MV-4-11 (cell line): ENCODE measurements at regions not wholly inside any gene's neighbourhood (a gene's known extent, or its start where the extent isn't known, plus 50 kb on each side); places are given as distances from the start of the nearest gene placed in this dataset.

Source experiments
- DNase-seq: peaks from one replicate; lab custom pipeline; 2025; lab: John Stamatoyannopoulos, UW

DNA sequence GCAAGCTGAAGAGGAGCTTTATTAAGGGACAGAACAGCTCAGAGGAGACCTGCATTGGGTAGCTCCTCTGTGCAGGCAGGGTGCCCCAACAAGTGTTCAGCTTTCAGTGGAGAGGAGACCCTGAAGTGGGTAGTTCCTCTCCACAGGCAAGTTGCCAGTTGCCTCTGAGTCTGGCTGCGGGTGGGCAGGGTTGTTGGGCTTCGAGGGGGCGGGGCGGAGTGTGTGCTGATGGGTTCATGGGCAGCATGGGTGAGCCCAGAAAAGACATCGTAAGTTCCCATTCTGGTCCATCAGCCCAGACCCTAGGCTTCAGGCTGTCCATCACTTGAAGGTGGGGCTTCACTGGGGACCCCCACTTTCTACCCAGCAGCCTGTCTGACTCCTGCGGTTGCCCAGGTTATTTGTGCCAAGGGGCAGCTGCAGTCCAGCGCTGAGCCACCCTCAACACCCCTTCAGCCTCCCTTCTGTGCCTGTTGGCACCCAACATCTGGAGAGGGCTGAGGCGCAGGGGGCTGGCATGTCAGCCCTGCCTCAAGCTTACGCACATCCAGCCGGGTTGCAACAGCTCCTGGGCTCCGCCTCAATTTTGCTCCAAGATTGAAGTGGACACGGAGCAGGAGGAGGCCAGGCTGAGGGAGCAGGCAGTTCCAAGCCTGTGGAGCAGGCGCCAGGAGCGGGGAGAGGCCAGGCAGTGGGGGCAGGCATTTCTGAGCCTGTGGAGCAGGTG is 350.5 kb upstream of the PCDH20 start:
- DNase-seq, result no peak

DNA sequence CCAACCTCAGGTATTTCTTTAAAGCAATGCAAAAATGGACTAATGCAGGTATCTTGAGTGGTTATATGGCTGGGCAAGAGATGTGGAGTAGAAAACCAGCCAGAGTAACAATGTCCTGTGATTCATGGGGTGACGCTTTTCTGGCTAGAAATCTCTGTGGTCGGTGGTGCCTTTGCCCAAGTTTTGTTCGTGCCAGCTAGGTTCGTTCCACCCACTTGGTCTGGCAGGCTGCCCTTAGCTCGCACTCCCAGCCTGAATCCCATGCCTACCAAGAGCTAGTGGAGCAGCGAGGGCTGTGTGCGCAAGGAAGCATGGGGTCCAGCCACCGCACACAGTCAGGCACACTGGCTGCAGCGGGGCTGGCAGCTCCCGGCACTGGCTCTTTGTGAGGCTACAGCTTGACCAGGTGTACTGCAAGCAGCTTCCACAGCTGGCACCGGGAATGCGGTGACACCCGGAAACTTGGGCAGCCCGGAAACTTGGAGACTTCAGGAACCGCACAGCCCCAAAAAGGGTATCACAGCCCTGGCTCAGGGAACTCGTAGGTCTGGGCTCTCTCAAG is 349.6 kb upstream of the PCDH20 start:
- no peak for DNase-seq

DNA sequence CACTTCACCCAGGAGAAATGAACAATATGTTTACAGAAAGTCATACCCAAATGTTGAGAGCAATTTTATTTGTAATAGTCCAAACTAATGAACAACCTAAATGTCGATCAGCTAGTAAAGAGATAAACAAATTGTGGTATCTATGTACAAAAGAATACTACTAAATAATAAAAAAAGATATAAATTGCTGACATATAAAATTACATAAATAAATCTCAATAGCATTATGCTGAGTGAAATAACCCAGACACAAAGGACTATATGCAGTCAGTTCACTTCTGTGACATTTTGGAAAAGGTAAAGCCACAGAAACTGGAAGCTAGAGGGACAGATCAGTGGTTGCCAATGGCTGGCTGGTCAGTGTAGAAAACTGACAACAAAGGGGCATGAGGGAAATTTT is 346.0 kb upstream of the PCDH20 start:
- DNase-seq, result no peak

DNA sequence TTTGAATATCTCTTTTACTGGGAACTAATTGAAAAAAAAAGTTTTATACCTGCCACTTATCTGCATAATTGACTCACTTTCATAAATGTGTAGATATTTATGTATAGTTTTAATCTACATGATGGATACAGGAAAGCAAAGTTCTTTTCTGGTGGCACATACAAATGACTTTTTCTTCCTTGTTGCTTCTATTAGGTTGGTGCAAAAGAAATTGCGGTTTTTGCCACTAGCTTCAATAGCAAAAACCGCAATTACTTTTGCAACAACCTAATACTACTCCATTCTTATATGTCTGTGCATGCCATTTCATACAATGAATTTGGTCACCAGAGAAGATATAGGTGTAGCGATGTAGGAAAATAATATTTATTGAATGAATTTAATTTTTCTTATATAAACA is 344.5 kb upstream of the PCDH20 start:
- no peak for DNase-seq

- DNase-seq, result no peak
Measured at GRCh38 chr13:61756031-61756430, 340.4 kb upstream of the PCDH20 start.

GRCh38 chr13:61751039-61751438 is 335.4 kb upstream of the PCDH20 start:
- DNase-seq, result no peak

DNA sequence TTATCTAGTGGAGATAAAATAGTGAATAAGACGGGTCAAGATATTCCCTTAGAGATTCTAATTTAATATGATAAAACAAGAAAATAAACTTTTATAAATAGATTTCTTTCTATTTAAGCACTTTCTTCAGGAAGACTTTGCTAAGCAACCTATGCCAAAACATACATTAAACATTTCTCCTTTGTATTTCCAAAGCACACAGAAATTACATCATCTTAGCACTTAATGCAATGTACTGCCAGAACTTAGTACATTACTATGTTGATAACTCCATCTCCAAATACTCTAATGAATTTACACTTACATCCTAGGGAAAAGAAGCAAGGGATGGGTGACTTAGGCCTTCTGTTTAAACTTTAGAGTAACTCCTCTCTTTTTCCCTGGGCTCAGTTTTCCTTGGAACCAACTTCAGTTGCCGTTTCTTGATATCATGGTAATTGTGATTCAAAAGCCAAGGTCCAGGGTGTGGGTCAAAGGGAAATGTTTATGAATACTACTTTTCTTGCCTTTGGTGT is 322.6 kb upstream of the PCDH20 start:
- no peak for DNase-seq

- no peak for DNase-seq
Measured at GRCh38 chr13:61734683-61735082, 319.0 kb upstream of the PCDH20 start.

DNA sequence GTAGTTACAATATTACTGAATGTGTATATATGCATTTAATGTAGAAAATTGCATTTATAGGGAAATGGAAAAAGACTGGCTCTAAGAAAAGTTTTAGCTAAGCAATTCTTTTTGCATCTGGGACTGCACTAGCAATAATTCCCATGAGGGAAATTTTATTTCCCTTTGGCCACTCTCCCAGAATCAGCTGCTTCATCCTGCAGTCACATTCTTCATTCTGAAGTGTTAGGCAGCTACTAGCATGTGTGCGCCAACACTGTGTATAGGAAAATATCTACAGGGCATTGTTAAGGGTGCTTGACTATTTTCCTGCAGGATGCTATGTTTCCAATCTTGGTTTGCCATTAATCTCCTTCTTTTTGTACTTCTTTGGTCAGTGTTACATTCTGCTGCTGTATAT is 312.8 kb upstream of the PCDH20 start:
- no peak for DNase-seq

- no peak for DNase-seq
Measured at GRCh38 chr13:61727767-61728166, 312.1 kb upstream of the PCDH20 start.

- no peak for DNase-seq
Measured at GRCh38 chr13:61725806-61726205, 310.2 kb upstream of the PCDH20 start.

GRCh38 chr13:61722119-61722518 is 306.5 kb upstream of the PCDH20 start:
- DNase-seq, result no peak

GRCh38 chr13:61712621-61713020 is 297.0 kb upstream of the PCDH20 start:
- no peak for DNase-seq

- DNase-seq, result no peak
Measured at GRCh38 chr13:61709258-61709657, 293.6 kb upstream of the PCDH20 start.

- DNase-seq, result no peak
Measured at GRCh38 chr13:61706899-61707298, 291.2 kb upstream of the PCDH20 start.

DNA sequence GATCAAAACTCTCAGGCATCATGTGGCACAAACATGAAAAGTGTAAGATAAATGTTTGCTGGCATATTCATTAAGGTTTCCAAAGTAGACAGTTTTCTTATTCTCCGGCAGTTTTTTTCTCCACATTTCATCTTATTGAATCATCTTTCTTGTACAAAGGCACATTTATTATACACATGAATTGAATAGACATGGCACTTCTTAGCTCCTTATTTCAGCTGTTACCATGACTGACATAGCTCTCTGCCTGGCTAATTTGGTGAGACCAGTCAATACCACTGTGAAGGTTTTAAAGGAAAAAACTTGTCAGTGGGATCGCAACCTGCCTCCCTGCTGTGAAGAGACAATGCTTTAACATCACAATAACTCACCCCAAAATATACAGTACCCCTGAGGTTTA is 285.0 kb upstream of the PCDH20 start:
- no peak for DNase-seq

DNA sequence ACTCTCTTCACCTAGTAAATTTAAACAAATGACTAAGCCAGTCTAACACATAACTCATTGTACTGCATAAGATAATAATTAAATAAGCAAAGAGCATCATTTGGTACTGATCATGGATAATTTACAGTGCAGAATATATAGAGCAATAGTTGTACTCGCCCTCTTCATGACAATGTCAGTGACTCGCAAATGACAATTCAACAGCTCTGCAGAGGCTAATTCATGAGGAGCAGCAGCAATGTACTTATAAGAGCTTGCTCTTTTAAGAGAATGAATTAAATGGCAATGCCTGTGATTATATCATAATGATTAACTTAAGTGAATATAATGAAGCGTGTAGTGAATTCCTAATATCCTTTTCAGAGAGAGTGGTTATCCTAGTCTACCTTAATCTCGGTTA is 284.5 kb upstream of the PCDH20 start:
- no peak for DNase-seq

- DNase-seq, result no peak
Measured at GRCh38 chr13:61696676-61697075, 281.0 kb upstream of the PCDH20 start.

DNA sequence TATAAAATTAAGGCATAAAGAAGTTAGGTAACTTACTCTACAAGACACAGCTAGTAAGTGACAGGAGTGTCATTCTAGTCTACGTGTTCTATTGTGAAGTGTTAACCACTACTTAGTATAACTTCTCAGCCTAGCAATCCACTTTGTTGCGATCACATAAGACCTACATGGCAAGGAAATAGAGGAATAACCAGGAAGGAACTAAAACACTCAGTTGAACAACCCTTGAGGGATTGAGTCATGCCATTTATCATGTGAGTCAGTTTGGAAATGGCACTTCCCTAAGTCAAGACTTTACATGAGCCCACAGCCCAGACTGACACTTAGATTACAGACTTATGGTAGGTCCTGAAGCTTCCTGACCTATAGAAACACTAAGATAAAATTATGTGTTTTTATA is 279.5 kb upstream of the PCDH20 start:
- DNase-seq, result peak; percentile 64

- DNase-seq, result no peak
Measured at GRCh38 chr13:61692691-61693090, 277.0 kb upstream of the PCDH20 start.

DNA sequence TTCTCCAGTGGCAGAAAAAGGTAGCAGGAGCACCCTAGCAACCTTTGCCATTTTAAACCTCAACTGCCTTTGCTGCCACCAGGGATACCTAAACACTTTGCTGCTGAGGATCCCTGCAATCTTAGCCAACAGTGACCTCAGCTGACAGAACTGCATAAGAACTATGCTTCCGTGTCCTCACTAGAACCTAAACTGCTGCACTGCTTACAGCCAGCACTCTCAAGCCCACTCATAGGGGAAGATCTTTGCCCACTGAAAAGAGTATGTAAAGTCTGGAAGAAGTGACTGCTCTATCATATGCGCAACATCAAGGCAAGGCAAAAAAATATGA is 270.0 kb upstream of the PCDH20 start:
- no peak for DNase-seq

DNA sequence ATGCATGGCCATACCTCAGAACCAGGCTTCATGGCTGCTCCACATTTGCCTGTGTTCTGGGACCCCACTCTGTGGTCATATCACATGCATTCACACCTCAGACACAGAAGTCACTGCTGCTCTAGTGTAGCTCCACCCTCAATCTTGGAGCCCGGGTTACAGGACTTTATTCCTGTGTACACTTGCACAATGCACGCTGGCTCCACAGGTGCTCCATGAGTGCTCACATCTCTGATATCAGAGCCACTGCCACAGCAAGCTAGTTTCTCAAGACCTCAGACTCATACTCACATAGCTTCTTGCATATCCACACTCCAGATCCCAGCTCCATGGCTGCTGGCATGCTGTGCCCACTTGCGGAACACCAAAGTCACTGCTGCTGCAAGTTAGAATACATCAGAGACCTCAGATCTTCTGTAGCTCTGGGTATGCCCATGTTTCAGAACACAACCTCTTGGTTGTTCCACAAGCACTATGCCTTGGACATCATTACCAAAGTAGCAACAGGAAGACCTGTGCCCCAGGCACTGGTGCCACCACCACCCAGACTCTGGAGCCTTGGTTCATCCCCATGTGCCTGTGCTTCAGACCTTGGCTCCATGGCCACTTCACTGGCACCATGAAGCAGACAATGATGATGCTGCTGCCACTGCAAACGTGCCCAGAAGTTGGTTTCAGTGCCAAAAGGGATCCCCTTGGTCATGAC is 269.5 kb upstream of the PCDH20 start:
- DNase-seq, result no peak

DNA sequence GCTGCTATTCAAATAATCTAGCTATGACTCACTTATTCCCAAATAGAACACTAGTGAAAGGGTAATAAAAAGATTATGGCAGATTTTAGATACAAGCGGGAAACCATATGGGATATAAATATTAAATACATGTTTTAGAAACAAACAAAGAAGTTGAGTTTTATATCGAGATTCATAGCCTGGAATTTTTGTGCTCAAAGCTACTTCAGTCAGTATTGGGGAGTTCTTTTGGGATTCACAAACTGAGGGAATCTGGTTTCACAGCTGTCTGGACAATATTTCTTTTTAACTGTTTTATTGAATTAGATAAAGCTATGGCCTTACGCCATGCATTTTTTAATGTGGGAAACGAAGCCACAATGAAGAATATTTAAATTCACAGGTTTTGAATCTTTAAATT is 257.1 kb upstream of the PCDH20 start:
- no peak for DNase-seq
